Fibroblast of villous mesenchyme (primary cell): ENCODE measurements at regions not wholly inside any gene's neighbourhood (a gene's known extent, or its start where the extent isn't known, plus 50 kb on each side); places are given as distances from the start of the nearest gene placed in this dataset.

ENCODE experiments used
- DNase-seq: peaks from one replicate; pipeline ENCODE4 v3.0.0-alpha.2; 2010; ENCODE audit warnings: low read depth
- H3K4me3 ChIP-seq: 2 replicates; pipeline ENCODE4 v1.5.1; 2011; ENCODE audit warnings: low read depth, mild to moderate bottlenecking, low read length
- CTCF ChIP-seq: IDR thresholded peaks from 2 replicates; pipeline ENCODE4 v1.5.1; 2012; ENCODE audit warnings: low read depth, mild to moderate bottlenecking, low read length; ENCODE audit not compliant: insufficient read depth

GRCh38 chr6:91632308-91632707 lies 1045.4 kb upstream of the MAP3K7 start:
- TF ChIP-seq CTCF = no peak
- no peak overlapping the region for H3K4me3 ChIP-seq
- DNase-seq = no peak

- DNase-seq = no peak
- no peak for TF ChIP-seq CTCF
- H3K4me3 ChIP-seq = no peak overlapping the region
These were observed 1044.4 kb upstream of the MAP3K7 start for GRCh38 chr6:91631227-91631626.

GRCh38 chr6:91626911-91627310 lies 1040.0 kb upstream of the MAP3K7 start:
- no peak overlapping the region for H3K4me3 ChIP-seq
- DNase-seq = no peak
- TF ChIP-seq CTCF = no peak

GRCh38 chr6:91613481-91613880 lies 1026.6 kb upstream of the MAP3K7 start:
- DNase-seq = no peak
- no peak overlapping the region for H3K4me3 ChIP-seq
- no peak for TF ChIP-seq CTCF

GRCh38 chr6:91611190-91611589 lies 1024.3 kb upstream of the MAP3K7 start:
- no peak for TF ChIP-seq CTCF
- no peak overlapping the region for H3K4me3 ChIP-seq
- DNase-seq = no peak

GRCh38 chr6:91608428-91608827 lies 1021.6 kb upstream of the MAP3K7 start:
- DNase-seq = no peak
- no peak overlapping the region for H3K4me3 ChIP-seq
- TF ChIP-seq CTCF = no peak

GRCh38 chr6:91606148-91606901 lies 1019.5 kb upstream of the MAP3K7 start:
- DNase-seq = no peak
- TF ChIP-seq CTCF = no peak
- no peak overlapping the region for H3K4me3 ChIP-seq
